IMR-90 (cell line): ENCODE measurements at regions not wholly inside any gene's neighbourhood (a gene's known extent, or its start where the extent isn't known, plus 50 kb on each side); places are given as distances from the start of the nearest gene placed in this dataset.

ENCODE experiments used
- CTCF ChIP-seq: conservative IDR thresholded peaks from 2 replicates; pipeline ENCODE4 v1.5.1; 2012; ENCODE audit warnings: mild to moderate bottlenecking, low read depth, low read length, improper control_type of control experiment
- RAD21 ChIP-seq: IDR thresholded peaks from 2 replicates; pipeline ENCODE4 v1.6.1; 2012; ENCODE audit warnings: low read length, improper control_type of control experiment

GRCh38 chr14:101687756-101688546 lies 73.6 kb upstream of the PPP2R5C start:
- no peak for TF ChIP-seq CTCF
- TF ChIP-seq RAD21 = no peak
